ENCODE measurements at regions not wholly inside any gene's neighbourhood (a gene's known extent, or its start where the extent isn't known, plus 50 kb on each side); places are given as distances from the start of the nearest gene placed in this dataset.

DNA sequence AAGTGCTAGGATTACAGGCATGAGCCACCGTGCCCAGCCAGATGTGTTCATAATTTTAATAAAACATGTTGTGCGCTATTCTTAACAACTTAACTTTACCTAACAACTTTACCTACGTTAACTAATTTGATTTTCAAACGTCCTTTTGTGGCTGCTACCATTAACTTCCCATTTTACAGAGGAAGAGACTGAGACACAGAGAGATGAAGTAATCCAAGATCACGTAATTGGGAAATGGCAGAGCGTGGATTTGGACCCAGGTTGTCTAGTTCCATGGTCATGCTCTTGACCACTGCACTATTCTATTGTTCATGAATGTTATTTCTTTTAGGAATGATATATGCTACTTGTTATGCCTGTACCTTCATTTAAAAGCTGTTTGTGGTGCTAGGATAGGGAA, 80.3 kb upstream of the MTPN start:
- DNase-seq, result no peak

DNA sequence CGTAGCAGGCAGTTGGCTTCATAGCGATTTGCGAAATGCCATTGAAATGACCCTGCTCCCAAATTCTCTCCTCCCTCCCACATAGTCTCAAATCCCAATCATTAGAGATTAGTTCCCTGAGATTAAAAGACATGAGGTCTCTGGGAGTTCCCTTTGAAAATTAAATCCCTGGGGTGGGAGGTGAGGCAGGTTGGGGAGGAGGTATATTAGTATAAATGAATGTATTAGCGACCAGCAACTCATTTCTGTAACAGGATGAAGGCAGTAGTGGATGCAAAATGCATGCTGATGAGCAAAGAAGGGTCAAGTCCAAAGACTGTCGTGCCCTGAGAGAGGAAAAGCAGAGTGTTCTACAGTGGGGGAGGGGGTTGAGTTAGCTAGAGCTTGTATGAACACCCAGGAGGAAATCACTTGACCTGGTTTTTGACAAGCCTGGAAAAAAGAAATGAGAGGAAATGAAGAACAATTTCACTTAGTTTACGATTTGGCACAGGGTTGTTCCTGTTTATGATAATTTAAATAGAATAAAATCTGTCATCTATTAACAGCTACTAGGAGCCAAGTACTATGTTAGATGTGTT, 79.6 kb upstream of the MTPN start:
- DNase-seq, result no peak

DNA sequence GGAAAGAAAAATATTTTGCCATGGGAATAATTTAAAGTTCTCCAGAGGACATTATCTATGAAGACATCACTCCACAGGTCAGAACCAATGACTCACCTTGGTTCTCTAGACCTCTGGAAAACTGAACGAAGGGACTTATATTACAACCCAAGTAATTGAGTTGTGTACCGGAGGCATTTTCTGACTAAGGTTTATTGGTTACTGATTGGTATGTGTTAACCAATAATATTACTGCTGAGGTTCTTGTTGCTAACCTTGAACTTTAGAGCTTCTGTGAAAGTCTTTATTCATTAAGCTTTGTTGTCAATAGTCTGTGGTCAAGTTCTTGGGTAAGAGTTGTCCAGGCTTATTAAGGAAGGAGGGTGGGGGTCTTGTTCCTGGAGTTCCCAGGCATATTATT, 78.1 kb upstream of the MTPN start:
- no peak for DNase-seq

DNA sequence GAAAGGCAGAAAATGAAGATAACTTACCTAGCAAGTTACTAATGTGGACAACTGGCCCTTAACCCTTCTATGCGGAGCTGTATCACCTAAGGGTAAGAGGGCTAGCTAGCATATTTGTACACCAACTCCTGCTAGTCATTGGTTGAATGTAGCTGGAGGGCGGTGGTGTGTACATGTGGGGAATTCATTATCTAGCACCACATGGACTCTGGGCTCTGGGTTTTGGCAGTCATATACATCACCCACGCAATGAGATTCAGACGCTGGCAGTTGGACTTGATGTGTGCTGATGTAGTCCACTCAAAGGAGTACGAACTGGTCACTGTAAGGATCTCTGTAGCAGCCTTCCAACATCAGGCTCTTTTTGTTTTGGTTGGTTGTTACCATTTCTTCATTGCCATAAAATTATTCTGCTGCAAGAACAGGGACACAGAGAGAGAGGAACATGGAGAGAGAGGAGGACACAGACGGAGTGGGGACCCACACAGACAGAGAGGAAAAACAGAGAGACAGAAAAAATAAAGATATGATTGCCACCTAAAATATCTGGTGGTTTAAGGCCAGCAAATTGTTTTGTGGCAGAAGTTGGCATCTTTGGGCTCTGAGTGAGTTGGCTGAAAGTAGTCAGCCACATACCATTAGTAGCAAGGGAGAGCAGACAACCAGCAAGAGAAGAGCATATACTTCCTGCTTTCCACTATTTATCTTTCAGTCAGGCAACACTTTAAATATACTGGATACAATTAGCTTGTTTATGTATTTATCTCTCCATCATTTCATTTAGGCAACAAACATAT, 76.7 kb upstream of the MTPN start:
- no peak for DNase-seq

DNA sequence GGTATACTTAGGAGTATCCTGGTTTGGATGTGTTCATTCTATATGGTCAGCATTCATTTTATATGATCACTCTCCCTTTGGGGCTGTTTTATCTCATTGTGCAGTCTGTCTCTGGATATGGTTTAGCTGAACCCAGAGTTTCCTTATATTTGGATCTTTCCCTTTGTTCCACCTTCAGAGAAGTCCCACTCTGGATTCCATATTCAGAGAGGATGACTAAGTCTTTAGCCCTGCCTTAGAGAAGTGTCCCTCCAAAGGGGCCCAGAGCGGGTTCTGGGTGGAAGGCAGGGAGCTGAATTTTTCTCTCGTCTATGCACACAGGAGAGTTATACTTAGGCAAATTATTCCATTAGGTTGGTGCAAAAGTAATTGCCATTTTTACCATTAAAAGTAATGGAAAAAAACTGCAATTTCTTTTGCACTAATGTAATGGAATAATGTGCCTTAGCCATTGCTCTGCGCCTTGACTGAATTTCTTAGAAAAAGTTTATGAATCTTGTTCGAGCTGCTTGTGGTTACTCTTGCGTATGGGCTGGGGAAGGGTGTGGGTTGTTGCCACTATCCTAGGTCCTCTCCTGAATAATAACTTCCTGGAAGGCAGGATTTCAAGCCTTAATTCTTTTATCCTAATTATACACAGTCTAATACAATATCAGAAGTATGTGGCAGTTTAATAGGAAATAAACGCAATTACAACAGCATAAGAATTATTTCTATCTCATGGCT, 74.2 kb upstream of the MTPN start:
- DNase-seq, result no peak

DNA sequence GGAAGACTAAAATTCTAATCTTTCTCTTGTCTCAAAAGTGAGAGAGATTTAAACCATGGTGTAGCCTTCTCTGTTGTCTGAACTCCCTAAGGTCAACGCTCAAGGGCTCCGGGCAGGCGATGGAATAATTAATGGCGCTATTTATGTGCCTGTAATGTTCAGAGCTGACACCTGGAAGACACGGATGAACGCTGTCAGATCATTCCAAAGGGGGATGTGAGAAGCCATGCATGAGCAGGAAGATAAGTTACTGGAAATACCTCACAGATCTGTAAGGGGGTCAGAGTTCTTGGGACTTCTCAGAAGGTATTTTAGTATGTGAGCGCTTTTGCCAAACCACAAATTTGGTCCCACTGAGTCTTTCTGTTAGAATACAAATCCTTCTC, 73.3 kb upstream of the MTPN start:
- DNase-seq, result no peak

DNA sequence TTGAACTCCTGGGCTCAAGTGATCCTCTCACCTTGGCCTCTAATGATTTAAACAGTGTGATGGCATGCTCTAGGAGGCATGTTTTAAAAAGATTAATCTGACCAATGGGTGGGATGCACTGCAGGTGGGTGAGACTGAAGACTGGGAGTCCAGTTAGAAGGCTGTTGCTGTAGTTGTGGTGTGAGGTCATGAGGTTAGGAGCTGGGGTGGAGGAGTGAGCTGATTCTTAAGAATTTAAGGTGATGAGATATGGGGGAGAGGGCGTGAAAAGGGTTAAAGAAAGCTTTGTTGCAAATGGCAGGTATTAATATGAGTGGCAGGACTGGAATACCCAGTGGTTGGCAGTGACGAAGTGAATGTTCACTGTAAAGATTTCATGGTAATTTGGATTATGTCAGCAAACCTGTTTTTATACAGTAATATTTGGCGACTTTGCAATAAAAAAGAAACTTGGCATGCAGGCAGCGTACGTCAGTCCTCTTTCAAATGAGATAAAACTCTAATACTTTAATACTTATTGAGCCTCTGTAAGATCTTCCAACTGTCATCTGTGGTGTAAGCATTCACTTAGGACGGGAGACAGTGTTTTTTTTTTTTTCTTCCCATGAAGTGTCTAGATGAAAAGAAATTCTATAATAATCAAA, 72.8 kb upstream of the MTPN start:
- DNase-seq, result no peak

DNA sequence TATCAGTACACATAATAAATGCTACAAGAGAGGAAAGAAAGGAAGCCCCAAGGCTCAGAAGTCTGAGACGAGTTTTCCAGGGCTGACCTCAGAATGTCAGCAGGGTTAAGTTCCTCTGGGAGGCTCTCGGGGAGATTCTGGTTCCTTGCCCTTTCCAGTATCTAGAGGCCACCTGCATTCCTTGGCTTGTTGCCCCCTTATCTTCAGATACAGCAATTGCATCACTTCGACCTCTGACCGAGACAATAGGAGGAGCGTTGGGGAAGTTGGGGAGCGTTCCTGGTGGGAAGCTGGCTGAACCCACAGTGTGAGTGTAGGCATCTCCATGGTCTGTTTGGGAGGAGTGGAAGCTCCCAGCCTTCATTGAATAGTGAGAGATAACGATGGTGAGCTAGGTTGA, 72.0 kb upstream of the MTPN start:
- no peak for DNase-seq

DNA sequence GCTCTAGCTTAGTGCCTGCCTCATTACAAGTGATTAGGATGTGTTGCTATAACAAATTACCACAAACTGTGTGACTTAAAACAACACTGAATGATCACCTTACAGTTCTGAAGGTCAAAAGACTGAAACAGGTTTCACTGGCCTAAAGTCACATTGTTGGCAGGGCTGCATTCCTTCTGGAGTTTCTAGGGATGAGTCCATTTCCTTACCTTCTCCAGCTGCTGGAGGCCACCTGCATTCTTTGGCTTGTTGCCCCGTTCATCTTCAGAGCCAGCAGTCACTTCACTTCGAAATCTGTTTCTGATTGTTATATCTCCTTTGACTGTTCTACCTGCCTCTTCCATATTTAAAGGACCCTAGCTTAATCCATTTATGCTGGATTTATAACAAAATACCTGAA, 69.4 kb upstream of the MTPN start:
- DNase-seq, result no peak

DNA sequence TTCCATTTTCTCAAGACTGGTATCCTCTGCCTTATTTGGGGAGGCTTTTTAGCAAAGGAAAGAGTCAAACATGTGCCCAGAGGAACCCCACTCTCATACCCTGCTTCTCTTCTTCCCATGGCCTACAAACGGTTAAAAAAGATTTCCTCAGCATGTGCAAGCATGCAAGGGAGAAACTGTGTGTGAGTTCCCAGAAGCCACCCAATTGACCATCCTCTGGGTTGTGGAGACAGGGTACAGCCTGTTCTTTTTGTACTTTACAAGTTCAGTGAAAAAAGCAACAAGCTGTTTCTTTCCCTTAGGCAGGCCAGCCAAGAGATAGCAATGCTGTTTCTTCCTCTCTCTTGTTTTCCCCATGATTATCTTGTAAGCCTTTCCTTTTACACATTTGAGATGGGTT, 68.8 kb upstream of the MTPN start:
- DNase-seq, result no peak

DNA sequence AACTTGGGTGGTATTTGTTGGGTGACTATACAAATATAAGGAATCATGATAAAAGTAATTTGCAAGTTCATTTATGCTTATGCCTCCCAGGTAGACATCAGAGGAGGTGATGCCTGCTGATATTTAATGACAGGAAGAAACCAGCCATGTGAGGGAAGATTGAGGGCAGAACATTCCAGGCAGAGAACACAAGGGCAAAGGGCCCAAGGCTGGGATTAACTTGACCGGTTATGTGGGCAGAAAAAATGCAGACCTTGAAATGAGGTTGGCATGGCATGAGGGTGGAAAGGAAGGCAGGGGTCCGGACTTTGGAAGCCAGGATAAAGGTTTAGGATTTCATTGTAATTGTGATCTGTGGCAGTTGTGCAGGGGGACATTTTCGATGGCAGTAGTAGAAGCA, 68.0 kb upstream of the MTPN start:
- no peak for DNase-seq

DNA sequence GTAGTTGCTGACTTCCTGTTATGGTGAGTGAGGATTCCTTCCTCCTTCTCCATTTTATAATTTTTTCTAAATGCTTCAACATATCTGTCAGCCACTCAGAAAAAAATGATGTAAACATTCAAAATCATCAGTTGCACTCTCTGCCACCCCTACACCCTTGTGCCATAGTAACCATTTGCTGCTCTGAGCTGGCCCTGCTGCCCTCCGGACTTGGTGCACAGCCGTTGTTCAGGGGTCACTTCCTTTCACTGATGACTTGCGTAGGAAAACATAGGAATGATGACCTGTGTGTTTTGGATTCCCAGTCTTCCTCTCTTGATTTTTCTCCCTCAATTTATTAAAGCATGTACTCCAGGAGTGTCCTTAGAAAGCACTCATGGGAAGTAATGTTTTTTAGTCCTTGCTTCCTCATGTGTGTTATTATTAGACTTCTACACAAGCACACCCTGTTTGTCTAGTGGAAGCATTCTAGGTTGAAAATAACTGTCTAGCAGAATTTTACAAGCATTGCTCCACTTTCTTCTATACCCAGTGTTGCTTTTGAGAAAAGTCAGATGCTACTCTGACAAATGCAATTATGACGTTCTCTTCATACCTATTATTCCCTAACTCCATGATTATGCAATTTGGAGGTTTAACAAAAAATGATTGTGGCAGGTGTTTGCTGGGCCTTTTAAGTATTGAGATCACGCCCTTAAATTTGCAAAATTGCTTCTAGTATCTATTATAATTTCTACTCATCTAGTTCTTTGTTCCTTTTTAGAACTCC, 62.6 kb upstream of the MTPN start:
- DNase-seq, result no peak

DNA sequence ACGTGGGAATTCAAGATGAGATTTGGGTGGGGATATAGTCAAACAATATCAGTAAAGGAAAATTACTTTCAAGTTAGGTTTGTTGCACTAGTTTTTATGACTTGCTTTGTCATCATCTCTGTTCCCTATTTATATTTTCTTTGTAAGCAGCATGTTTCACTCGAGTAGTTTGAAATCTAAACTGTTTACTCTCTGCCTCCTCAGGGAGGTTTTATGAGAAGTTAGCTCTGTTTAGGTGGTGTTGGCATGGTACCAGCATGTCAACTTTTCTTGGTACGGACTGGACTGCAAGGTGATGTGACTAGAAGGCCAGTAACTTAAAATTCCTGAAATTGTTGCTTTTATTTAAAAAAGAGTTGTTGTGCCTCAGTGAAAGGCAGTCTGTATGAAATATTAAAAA, 59.2 kb upstream of the MTPN start:
- DNase-seq, result no peak

DNA sequence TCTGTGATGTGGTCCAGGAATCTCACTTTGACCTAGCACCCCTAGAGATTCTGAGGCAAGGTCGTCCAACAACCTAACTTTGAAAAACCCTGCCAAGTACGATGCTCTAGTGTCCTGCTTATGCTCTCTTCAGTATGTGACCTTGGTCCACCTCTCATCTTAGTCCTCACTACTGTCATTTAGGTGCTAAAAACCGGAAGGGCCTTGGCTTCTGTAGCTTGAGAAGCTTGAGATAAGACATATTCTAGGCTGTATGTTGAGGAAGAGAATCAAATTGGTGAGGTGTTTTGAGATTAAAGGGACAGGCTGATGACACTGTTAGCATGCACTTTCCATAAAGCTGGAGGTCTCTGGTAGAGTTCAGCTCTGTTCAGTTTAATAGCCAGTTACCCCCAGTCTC, 57.0 kb upstream of the MTPN start:
- DNase-seq, result no peak

DNA sequence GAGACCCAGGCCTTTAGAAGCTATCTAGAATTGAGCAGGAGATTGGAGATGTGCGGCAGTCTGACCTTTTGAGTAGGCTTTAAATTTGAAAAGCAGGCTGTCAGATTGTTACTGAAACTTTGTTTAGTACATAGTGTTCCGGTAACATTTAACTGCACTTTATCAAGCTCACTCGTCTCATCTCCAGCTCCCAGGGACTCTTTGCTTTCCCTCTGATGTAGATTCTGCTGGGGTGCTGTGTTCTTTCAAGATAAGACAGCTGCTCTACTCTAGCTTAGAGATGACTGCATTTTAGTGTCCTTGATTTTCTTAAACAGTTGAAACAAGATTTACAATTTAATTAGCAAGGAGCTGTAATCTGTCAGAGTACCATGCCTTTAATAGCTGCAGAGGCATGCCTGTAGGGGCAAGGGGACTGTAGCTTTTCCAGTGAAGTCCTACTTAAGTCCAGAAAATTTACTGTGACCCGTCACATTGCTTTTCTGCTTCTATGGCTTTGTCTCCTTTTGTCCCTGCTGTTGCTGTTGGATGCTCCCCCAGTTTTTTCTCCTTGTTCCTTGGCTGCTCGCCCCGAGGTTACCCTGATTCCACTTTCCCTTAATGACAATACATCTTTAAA, 56.4 kb upstream of the MTPN start:
- no peak for DNase-seq

DNA sequence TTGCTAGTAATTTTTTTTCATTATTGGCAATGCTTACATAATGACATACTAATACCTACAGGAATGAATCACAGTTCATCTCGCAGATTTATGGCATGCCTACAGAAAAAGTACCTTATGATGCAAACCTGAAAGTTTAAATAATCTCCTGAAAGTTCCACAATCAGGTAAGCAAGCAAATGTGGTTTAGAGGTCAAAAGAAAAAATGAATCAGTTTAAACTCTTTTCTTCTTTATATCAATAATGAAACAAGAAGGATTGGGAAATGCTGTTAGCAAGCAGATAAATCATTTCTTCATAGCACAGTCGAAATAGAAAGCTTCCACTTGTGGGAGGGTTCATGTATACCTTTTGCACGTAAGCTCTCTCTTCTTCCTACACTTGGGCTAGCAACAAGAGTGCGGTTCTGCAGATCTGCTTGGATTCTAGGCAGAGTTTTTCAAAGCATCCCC, 53.7 kb upstream of the MTPN start:
- no peak for DNase-seq

DNA sequence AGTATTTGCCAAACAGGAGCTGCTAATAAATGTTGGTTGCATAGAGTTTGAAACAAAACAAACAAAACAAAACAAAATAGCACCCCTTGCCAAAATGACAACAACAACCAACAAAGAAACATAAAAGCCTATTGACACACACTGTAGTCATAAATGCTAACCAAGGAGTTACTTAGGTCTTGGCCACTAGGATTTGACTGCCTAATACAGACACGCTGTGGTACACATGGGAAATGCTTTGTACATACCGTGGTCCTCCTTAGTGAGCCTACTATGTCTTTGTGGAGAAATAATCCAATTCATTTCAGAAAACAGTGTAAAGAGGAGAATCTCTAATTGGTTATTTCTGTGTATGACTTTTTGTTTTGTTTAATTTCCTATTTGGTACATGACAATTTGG, 53.2 kb upstream of the MTPN start:
- DNase-seq, result no peak

DNA sequence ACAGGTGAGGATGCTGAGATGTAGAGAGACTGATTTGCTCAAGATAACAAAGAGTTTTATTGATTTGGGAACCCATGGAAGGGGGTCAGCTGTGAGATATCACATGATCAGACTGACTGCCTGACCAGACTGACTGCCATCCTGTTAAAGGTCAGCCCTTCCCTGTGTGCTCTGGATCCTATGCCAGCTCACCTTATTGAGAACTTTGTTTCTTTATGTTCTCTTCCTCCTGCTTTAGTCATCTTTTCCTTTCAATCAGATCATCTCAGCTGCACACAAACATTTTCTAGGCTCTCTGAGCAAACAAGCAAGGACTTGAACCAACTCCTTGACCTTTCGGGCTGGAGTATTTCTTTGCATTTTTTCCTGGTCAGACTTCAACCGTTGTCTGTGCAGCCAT, 50.0 kb upstream of the MTPN start:
- DNase-seq, result no peak
